HepG2 (cell line): ENCODE measurements at regions not wholly inside any gene's neighbourhood (a gene's known extent, or its start where the extent isn't known, plus 50 kb on each side); places are given as distances from the start of the nearest gene placed in this dataset.

ENCODE experiments used
- GABPB1 ChIP-seq: IDR thresholded peaks from 2 replicates; pipeline ENCODE4 v1.6.1; 2016; ENCODE audit warnings: mild to moderate bottlenecking, missing genetic modification reagents, moderate library complexity, missing compliant biosample characterization
- GATA4 ChIP-seq: sonication (generic); IDR thresholded peaks from 2 replicates; pipeline ENCODE4 v1.6.1; 2016; ENCODE audit warnings: antibody characterized with exemption, low read depth, borderline replicate concordance
- GATAD1 ChIP-seq: IDR thresholded peaks from 2 replicates; pipeline ENCODE4 v1.6.1; 2016; ENCODE audit warnings: missing genetic modification reagents, missing compliant biosample characterization
- KLF16 ChIP-seq, 2 experiments: sonication (generic) in 1 of 2; formaldehyde crosslinking in 1 of 2; IDR thresholded peaks; 2 replicates each; pipeline versions ENCODE4 v1.6.1 to v1.8.0; 2016 to 2023; ENCODE audit warnings: missing genetic modification reagents in 2 of 2, missing compliant biosample characterization in 1 of 2
- MAFF ChIP-seq: IDR thresholded peaks from 2 replicates; pipeline ENCODE4 v1.6.1; 2011; ENCODE audit warnings: low read depth, low read length, improper control_type of control experiment
- MBD4 ChIP-seq: IDR thresholded peaks from 2 replicates; pipeline ENCODE4 v1.6.1; 2012; ENCODE audit warnings: low read length, inconsistent platforms, borderline replicate concordance
- MIXL1 ChIP-seq: IDR thresholded peaks from 2 replicates; pipeline ENCODE4 v1.6.1; 2016
- SMYD3 ChIP-seq: sonication (generic); formaldehyde crosslinking; IDR thresholded peaks from 2 replicates; pipeline ENCODE4 v1.8.1; 2023; ENCODE audit warnings: mild to moderate bottlenecking, missing genetic modification reagents
- SP5 ChIP-seq: IDR thresholded peaks from 2 replicates; pipeline ENCODE4 v1.6.1; 2016; ENCODE audit warnings: low read depth, borderline replicate concordance
- ZNF124 ChIP-seq: sonication (generic); formaldehyde crosslinking; IDR thresholded peaks from 2 replicates; pipeline ENCODE4 v1.4.0; 2020; ENCODE audit warnings: missing genetic modification reagents
- ZNF251 ChIP-seq: sonication (generic); formaldehyde crosslinking; IDR thresholded peaks from 2 replicates; pipeline ENCODE4 v1.9.0; 2021; ENCODE audit warnings: mild to moderate bottlenecking, missing genetic modification reagents
- ZNF44 ChIP-seq: sonication (generic); formaldehyde crosslinking; IDR thresholded peaks from 2 replicates; pipeline ENCODE4 v1.5.1; 2020; ENCODE audit warnings: mild to moderate bottlenecking, missing genetic modification reagents
- ZNF501 ChIP-seq: sonication (generic); formaldehyde crosslinking; IDR thresholded peaks from 2 replicates; pipeline ENCODE4 v1.5.1; 2020; ENCODE audit warnings: mild to moderate bottlenecking, moderate library complexity, missing genetic modification reagents
- ZNF543 ChIP-seq: sonication (generic); formaldehyde crosslinking; IDR thresholded peaks from 2 replicates; pipeline ENCODE4 v1.4.0; 2020; ENCODE audit warnings: mild to moderate bottlenecking, missing genetic modification reagents
- ZNF703 ChIP-seq: sonication (generic); formaldehyde crosslinking; IDR thresholded peaks from 2 replicates; pipeline ENCODE4 v1.5.1; 2020; ENCODE audit warnings: missing genetic modification reagents, mild to moderate bottlenecking, moderate library complexity, borderline replicate concordance
- ZNF768 ChIP-seq: sonication (generic); formaldehyde crosslinking; IDR thresholded peaks from 2 replicates; pipeline ENCODE4 v1.4.0; 2020; ENCODE audit warnings: missing genetic modification reagents
- TF ChIP-seq, protein P1 (sequence below): IDR thresholded peaks from 2 replicates; pipeline ENCODE4 v1.6.1; 2018; ENCODE audit warnings: missing genetic modification reagents
- TF ChIP-seq, protein P2 (sequence below): sonication (generic); formaldehyde crosslinking; IDR thresholded peaks from 2 replicates; pipeline ENCODE4 v1.4.0; 2020; ENCODE audit warnings: mild to moderate bottlenecking, missing genetic modification reagents
- TF ChIP-seq, protein P3 (sequence below): sonication (generic); formaldehyde crosslinking; IDR thresholded peaks from 2 replicates; pipeline ENCODE4 v1.8.1; 2023; ENCODE audit warnings: mild to moderate bottlenecking, missing genetic modification reagents
- TF ChIP-seq, protein P4 (sequence below): sonication (generic); formaldehyde crosslinking; IDR thresholded peaks from 2 replicates; pipeline ENCODE4 v1.4.0; 2020; ENCODE audit warnings: mild to moderate bottlenecking, missing genetic modification reagents
- TF ChIP-seq, protein P5 (sequence below): sonication (generic); formaldehyde crosslinking; IDR thresholded peaks from 2 replicates; pipeline ENCODE4 v1.4.0; 2020; ENCODE audit warnings: missing genetic modification reagents; ENCODE audit errors: not compliant biosample characterization
- TF ChIP-seq, protein P6 (sequence below): sonication (generic); formaldehyde crosslinking; IDR thresholded peaks from 2 replicates; pipeline ENCODE4 v1.5.1; 2020; ENCODE audit warnings: mild to moderate bottlenecking, missing genetic modification reagents, borderline replicate concordance

DNA sequence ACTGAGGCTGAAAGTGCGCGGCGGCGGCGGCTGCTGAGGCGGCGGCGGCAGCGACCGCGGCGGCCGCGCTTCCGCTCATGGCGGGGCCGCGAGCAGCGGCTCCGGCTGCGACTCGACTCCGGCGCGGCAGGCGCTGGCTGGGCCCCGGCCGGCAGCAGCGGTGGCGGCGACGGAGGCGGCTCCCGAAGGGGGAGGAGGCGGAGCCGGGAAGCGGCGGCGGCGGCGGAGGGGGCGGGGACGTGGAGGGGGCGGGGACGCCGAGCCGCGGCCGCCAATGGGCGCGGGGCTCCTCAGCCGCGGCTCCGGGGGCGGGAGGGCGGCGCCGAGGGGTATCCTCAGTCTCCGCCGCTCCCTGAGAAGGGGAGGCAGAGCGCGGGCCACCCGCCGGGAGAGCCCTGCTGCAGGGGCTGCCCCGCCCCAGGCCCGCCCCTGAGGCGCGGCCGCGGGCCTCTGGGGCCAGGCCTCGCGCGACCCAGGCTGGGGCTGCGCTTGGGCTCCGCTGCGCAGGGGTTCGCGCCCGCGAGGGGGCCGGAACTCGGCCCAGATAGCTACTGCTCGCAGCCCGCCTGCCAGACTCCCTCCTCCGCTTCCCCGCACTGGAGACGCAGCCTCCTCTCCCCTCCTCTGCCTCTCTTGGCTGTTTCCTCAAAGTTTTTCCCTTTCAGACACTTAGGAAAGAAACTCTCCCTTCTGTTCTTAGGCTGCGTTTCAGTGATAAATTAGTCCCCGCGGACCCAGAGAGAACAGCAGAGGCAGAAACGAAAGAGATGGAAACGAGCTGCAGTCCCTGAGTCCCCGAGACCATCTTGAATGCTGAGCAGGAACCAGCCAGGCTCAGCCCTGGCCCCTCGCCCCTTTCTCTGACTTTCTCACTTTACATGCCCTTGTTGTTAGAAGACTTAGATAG is 85.0 kb upstream of the MELK start (continued):
- TF ChIP-seq, protein P1, sequence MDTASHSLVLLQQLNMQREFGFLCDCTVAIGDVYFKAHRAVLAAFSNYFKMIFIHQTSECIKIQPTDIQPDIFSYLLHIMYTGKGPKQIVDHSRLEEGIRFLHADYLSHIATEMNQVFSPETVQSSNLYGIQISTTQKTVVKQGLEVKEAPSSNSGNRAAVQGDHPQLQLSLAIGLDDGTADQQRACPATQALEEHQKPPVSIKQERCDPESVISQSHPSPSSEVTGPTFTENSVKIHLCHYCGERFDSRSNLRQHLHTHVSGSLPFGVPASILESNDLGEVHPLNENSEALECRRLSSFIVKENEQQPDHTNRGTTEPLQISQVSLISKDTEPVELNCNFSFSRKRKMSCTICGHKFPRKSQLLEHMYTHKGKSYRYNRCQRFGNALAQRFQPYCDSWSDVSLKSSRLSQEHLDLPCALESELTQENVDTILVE = peak; percentile 49; the same call in 1 of the 2 replicates
- TF ChIP-seq ZNF44 (peak; percentile 29; the same call in 1 of the 2 replicates), ZNF501 (CRISPR knock-in tag) (peak; percentile 83), KLF16 (CRISPR knock-in tag; IDR thresholded peaks at IDR 0.05) (no peak), GATA4 (no peak), GABPB1 (CRISPR knock-in tag) (peak; percentile 65; the same call in 1 of the 2 replicates), MAFF (no peak), MBD4 (no peak), MIXL1 (CRISPR knock-in tag) (no peak), ZNF124 (CRISPR knock-in tag) (no peak), ZNF768 (CRISPR knock-in tag) (peak; percentile 50; the same call in 1 of the 2 replicates), ZNF543 (CRISPR knock-in tag) (0 out of 2 replicates have a peak, but pooled peaks have one; percentile 27), GATAD1 (CRISPR knock-in tag) (peak; percentile 30; the same call in 1 of the 2 replicates), SP5 (peak; percentile 75; the same call in 1 of the 2 replicates), ZNF251 (CRISPR knock-in tag) (no peak), SMYD3 (CRISPR knock-in tag) (no peak), ZNF703 (CRISPR knock-in tag) (no peak)
- TF ChIP-seq, protein P2, sequence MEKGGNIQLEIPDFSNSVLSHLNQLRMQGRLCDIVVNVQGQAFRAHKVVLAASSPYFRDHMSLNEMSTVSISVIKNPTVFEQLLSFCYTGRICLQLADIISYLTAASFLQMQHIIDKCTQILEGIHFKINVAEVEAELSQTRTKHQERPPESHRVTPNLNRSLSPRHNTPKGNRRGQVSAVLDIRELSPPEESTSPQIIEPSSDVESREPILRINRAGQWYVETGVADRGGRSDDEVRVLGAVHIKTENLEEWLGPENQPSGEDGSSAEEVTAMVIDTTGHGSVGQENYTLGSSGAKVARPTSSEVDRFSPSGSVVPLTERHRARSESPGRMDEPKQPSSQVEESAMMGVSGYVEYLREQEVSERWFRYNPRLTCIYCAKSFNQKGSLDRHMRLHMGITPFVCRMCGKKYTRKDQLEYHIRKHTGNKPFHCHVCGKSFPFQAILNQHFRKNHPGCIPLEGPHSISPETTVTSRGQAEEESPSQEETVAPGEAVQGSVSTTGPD (CRISPR knock-in tag) = no peak
- TF ChIP-seq, protein P3, sequence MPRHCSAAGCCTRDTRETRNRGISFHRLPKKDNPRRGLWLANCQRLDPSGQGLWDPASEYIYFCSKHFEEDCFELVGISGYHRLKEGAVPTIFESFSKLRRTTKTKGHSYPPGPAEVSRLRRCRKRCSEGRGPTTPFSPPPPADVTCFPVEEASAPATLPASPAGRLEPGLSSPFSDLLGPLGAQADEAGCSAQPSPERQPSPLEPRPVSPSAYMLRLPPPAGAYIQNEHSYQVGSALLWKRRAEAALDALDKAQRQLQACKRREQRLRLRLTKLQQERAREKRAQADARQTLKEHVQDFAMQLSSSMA (CRISPR knock-in tag) = no peak
- TF ChIP-seq, protein P4, sequence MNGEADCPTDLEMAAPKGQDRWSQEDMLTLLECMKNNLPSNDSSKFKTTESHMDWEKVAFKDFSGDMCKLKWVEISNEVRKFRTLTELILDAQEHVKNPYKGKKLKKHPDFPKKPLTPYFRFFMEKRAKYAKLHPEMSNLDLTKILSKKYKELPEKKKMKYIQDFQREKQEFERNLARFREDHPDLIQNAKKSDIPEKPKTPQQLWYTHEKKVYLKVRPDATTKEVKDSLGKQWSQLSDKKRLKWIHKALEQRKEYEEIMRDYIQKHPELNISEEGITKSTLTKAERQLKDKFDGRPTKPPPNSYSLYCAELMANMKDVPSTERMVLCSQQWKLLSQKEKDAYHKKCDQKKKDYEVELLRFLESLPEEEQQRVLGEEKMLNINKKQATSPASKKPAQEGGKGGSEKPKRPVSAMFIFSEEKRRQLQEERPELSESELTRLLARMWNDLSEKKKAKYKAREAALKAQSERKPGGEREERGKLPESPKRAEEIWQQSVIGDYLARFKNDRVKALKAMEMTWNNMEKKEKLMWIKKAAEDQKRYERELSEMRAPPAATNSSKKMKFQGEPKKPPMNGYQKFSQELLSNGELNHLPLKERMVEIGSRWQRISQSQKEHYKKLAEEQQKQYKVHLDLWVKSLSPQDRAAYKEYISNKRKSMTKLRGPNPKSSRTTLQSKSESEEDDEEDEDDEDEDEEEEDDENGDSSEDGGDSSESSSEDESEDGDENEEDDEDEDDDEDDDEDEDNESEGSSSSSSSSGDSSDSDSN (CRISPR knock-in tag) = peak; percentile 81
- TF ChIP-seq, protein P5, sequence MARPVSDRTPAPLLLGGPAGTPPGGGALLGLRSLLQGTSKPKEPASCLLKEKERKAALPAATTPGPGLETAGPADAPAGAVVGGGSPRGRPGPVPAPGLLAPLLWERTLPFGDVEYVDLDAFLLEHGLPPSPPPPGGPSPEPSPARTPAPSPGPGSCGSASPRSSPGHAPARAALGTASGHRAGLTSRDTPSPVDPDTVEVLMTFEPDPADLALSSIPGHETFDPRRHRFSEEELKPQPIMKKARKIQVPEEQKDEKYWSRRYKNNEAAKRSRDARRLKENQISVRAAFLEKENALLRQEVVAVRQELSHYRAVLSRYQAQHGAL (CRISPR knock-in tag) = no peak
- TF ChIP-seq, protein P6, sequence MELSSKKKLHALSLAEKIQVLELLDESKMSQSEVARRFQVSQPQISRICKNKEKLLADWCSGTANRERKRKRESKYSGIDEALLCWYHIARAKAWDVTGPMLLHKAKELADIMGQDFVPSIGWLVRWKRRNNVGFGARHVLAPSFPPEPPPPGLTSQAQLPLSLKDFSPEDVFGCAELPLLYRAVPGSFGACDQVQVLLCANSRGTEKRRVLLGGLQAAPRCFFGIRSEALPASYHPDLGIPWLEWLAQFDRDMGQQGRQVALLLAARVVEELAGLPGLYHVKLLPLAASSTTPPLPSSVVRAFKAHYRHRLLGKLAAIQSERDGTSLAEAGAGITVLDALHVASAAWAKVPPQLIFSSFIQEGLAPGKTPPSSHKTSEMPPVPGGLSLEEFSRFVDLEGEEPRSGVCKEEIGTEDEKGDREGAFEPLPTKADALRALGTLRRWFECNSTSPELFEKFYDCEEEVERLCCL (CRISPR knock-in tag) = no peak
